Upper lobe of left lung (tissue), 6 donors: ENCODE measurements at regions not wholly inside any gene's neighbourhood (a gene's known extent, or its start where the extent isn't known, plus 50 kb on each side); places are given as distances from the start of the nearest gene placed in this dataset.

Source experiments
- ATAC-seq, 2 donors: fragments of 200-7000 bp; cut with Tn5 transposase; one replicate each; pipeline ENCODE4 v1.9.1; 2022; ENCODE audit warnings: mild to moderate bottlenecking in 2 of 2, moderate library complexity in 2 of 2; ENCODE audit not compliant: low FRiP score in 2 of 2
- DNase-seq, 2 donors: peaks; one replicate each; pipeline ENCODE4 v3.0.0-alpha.2; 2019 to 2020
- H3K27ac ChIP-seq, 4 donors: fragments of 200-600 bp; sonication (generic); one replicate each; pipeline ENCODE4 v1.5.1; 2016 to 2019
- H3K27me3 ChIP-seq, 4 donors: fragments of 200-600 bp; sonication (generic); one replicate each; pipeline ENCODE4 v1.5.1; 2017 to 2019
- H3K36me3 ChIP-seq, 4 donors: fragments of 200-600 bp; sonication (generic); one replicate each; pipeline ENCODE4 v1.5.1; 2016 to 2019
- H3K4me1 ChIP-seq, 4 donors: fragments of 200-600 bp; sonication (generic); one replicate each; pipeline ENCODE4 v1.5.1; 2018 to 2019
- H3K4me3 ChIP-seq, 4 donors: fragments of 200-600 bp; sonication (generic); one replicate each; pipeline ENCODE4 v1.5.1; 2017 to 2019; ENCODE audit warnings: mild to moderate bottlenecking in 2 of 4, moderate library complexity in 1 of 4
- H3K9me3 ChIP-seq, 4 donors: fragments of 200-600 bp; sonication (generic); one replicate each; pipeline ENCODE4 v1.5.1; 2018 to 2019
- EP300 ChIP-seq, 4 donors: sonication (generic); formaldehyde crosslinking; IDR thresholded peaks; one replicate each; pipeline ENCODE4 v1.5.1; 2017; ENCODE audit warnings: antibody characterized with exemption in 4 of 4, control low read depth in 2 of 4
- POLR2A ChIP-seq, 4 donors: fragments of 450-650 bp; IDR thresholded peaks; one replicate each; pipeline ENCODE4 v1.5.1; 2016 to 2017; ENCODE audit warnings: antibody characterized with exemption in 4 of 4, mild to moderate bottlenecking in 2 of 4
- POLR2AphosphoS5 ChIP-seq, 2 donors: sonication (generic); formaldehyde crosslinking; IDR thresholded peaks; one replicate each; pipeline ENCODE4 v1.5.1; 2017; ENCODE audit warnings: antibody characterized with exemption in 2 of 2
- WGBS, 2 donors: methylation state at CpG; one replicate each; pipeline ENCODE4 v1.1.5; 2017 to 2018; 5-methylcytosine and 5-hydroxymethylcytosine counted together
- TF ChIP-seq, protein P1 (sequence below), 6 experiments: fragments of 450-650 bp in 4 of 6; fragments of 200-600 bp in 2 of 6; sonication (generic) in 2 of 6; IDR thresholded peaks; one replicate each; pipeline ENCODE4 v1.5.1; 2016 to 2019; ENCODE audit warnings: antibody characterized with exemption in 6 of 6
- donor health status: DM: no; HTN: no; CAD: no; lungs with moderate emphysema.
- donor health status: DM: no; HTN: yes; CAD: no; lungs with severe emphysema.

DNA sequence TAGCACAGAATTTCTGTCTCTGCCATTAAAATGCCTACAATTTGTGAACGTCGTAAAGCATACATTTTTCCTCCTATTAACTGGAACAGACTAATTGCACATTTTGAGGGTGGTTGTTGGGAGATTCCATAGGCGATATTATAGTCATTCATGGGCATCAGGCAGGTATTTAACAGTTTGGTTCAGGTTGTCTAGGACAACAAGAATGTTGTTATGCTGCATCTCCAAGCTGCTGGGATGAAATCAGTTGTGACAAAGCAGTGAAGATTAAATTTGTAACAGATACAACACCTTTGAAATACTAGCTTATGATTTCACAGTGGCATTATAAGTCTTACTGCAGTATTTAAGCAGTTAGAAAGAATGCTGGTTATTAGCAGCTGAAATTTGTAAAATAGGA is 339.7 kb upstream of the PITX2 start:
- no peaks in the 10 kb centered on the region for H3K27me3 ChIP-seq
- no peak overlapping the region for H3K4me3 ChIP-seq
- WGBS, 2 donors, result 83% methylated on average over 3 of the region's 3 CpGs
- no peaks in the 10 kb centered on the region for H3K36me3 ChIP-seq
- no peak for DNase-seq
- TF ChIP-seq POLR2AphosphoS5 (IDR thresholded peaks at IDR 0.05) (no peak), POLR2A (IDR thresholded peaks at IDR 0.05) (no peak), EP300 (IDR thresholded peaks at IDR 0.05) (no peak)
- TF ChIP-seq, protein P1, sequence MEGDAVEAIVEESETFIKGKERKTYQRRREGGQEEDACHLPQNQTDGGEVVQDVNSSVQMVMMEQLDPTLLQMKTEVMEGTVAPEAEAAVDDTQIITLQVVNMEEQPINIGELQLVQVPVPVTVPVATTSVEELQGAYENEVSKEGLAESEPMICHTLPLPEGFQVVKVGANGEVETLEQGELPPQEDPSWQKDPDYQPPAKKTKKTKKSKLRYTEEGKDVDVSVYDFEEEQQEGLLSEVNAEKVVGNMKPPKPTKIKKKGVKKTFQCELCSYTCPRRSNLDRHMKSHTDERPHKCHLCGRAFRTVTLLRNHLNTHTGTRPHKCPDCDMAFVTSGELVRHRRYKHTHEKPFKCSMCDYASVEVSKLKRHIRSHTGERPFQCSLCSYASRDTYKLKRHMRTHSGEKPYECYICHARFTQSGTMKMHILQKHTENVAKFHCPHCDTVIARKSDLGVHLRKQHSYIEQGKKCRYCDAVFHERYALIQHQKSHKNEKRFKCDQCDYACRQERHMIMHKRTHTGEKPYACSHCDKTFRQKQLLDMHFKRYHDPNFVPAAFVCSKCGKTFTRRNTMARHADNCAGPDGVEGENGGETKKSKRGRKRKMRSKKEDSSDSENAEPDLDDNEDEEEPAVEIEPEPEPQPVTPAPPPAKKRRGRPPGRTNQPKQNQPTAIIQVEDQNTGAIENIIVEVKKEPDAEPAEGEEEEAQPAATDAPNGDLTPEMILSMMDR (IDR thresholded peaks at IDR 0.05), result no peak
- no peak for ATAC-seq
- H3K9me3 ChIP-seq, result no peaks in the 10 kb centered on the region
- H3K27ac ChIP-seq, result no peak overlapping the region
- no peaks in the 10 kb centered on the region for H3K4me1 ChIP-seq

DNA sequence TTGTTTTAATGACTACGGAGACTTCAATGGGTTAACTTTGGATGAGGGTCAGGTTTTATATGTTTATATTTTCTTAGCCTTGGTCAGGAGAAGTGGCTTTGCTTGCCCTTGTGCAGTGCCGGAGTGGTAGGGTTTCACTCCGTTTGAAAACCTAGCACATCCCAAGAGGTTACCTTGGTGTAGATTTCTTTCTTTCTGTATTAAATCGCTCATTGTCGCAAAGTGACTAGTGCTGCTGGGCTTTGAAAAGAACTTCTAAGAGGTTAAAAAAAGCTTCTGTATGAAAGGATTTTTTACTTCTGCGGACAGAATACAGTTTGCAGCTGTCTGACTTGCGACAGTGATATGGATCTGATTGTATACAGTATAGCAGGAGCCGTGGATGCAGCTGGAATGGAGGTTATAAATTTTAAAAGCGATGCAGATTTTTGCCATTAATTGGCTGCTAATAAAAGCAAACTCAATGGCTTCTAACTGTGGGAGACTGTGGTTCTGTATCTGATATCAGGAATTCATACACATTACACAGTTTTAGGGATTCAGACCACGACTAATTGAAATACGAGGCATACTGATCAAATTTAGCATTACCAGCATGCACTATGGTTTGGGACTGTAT is 340.9 kb upstream of the PITX2 start:
- ATAC-seq (no peak), DNase-seq (no peak)
- no peaks in the 10 kb centered on the region for H3K36me3 ChIP-seq
- no peak for TF ChIP-seq POLR2A (IDR thresholded peaks at IDR 0.05)
- TF ChIP-seq, protein P1 (IDR thresholded peaks at IDR 0.05), result no peak
- H3K4me1 ChIP-seq, result no peaks in the 10 kb centered on the region
- H3K4me3 ChIP-seq, result no peak overlapping the region
- no peak overlapping the region for H3K27ac ChIP-seq
- H3K9me3 ChIP-seq, result no peaks in the 10 kb centered on the region
- H3K27me3 ChIP-seq, result no peaks in the 10 kb centered on the region
- 52 to 60% methylated on average over 11 of the region's 11 CpGs for WGBS, 2 donors

DNA sequence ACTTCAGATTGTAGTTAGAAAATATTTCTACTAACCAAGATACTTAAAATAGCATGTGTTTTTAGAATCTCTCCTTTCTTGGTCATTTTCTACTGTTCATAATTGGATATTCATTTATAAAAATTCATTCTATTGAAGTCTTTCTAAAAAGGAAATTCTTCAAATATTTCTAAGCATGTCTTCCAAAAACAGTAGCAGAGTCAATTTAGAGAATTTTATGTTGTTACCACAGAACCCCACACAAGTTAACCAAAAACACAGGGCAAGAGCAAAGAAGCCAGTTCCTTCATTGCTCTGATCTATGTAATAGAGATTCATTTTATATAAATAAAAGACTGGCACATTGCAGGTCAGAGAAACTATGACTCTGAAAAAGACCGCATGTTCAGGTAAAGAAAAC is 345.1 kb upstream of the PITX2 start:
- no peaks in the 10 kb centered on the region for H3K27me3 ChIP-seq
- no peak for ATAC-seq
- no peaks in the 10 kb centered on the region for H3K36me3 ChIP-seq
- no peaks in the 10 kb centered on the region for H3K4me1 ChIP-seq
- no peak for DNase-seq
- TF ChIP-seq POLR2A (IDR thresholded peaks at IDR 0.05) (no peak), EP300 (IDR thresholded peaks at IDR 0.05) (no peak), POLR2AphosphoS5 (IDR thresholded peaks at IDR 0.05) (no peak)
- TF ChIP-seq, protein P1 (IDR thresholded peaks at IDR 0.05), result no peak
- no peaks in the 10 kb centered on the region for H3K9me3 ChIP-seq
- 77 to 82% methylated on average over 1 of the region's 1 CpG for WGBS, 2 donors
- no peak overlapping the region for H3K27ac ChIP-seq
- no peak overlapping the region for H3K4me3 ChIP-seq

DNA sequence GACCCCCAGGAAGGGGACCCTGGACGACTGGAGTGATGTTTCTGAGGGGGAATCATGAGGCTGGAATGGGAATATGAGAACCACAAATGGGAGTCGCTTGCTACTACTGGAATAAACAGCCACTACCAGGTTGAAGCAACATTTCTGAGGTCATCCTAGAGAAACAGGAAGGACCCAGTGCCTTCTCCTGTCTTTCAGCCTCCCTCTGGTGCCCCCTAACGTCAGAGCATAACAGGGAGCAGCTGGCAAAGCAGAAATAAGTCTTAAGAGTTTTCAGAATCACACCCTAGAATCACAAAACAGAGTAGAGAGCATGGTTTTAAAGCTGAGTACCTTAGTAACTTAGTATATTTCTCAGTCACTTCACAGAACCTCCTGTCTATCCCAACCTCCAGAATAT is 347.8 kb upstream of the PITX2 start:
- Histone ChIP-seq H3K4me3 (no peak overlapping the region), H3K27me3 (no peaks in the 10 kb centered on the region), H3K27ac (no peak overlapping the region), H3K4me1 (no peaks in the 10 kb centered on the region), H3K9me3 (no peaks in the 10 kb centered on the region), H3K36me3 (no peaks in the 10 kb centered on the region)
- WGBS, 2 donors, result 2% methylated on average over 3 of the region's 3 CpGs
- DNase-seq, result peak in 1 of 2 donors; percentile 21
- TF ChIP-seq, protein P1 (IDR thresholded peaks at IDR 0.05), result no peak
- TF ChIP-seq EP300 (IDR thresholded peaks at IDR 0.05) (no peak), POLR2A (IDR thresholded peaks at IDR 0.05) (no peak), POLR2AphosphoS5 (IDR thresholded peaks at IDR 0.05) (no peak)
- no peak for ATAC-seq

DNA sequence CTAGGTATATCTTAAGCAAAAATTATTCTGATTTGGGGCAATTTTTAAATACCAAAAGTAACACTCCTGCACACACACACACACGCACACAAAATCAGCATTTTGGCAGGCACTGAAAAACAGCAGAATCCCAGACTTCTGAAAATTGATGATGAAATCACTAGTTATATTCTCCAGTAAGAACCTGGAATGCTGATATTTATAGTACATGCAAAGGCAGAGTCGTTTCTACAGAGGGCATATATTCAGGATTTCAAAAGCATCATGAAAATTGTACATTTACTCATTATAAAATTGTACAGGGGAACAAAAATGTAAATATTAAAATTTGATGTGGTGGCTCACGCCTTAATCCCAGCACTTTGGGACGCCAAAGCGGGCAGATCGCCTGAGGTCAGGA is 352.5 kb upstream of the PITX2 start:
- Histone ChIP-seq H3K4me1 (no peaks in the 10 kb centered on the region), H3K4me3 (no peak overlapping the region), H3K27ac (no peak overlapping the region), H3K9me3 (no peaks in the 10 kb centered on the region), H3K36me3 (no peaks in the 10 kb centered on the region), H3K27me3 (no peaks in the 10 kb centered on the region)
- WGBS, 2 donors, result 86 to 90% methylated on average over 6 of the region's 6 CpGs
- DNase-seq, result no peak
- TF ChIP-seq POLR2A (IDR thresholded peaks at IDR 0.05), result no peak
- TF ChIP-seq, protein P1 (IDR thresholded peaks at IDR 0.05), result no peak
- TF ChIP-seq EP300 (IDR thresholded peaks at IDR 0.05), result no peak
- TF ChIP-seq POLR2AphosphoS5 (IDR thresholded peaks at IDR 0.05), result no peak
- ATAC-seq, result no peak
